HCT116 (cell line): ENCODE measurements at regions not wholly inside any gene's neighbourhood (a gene's known extent, or its start where the extent isn't known, plus 50 kb on each side); places are given as distances from the start of the nearest gene placed in this dataset.

Experiments used
- ATAC-seq: fragments of 200-7000 bp; cut with Tn5 transposase; 2 replicates; pipeline ENCODE4 v1.9.1; 2020; ENCODE audit warnings: mild to moderate bottlenecking, moderate library complexity
- BruUV-seq: library from RNA; stranded (reverse); fragments of 400-500 nt; replicated peaks from 2 replicates; lab custom pipeline; 2021; lab: Mats Ljungman, UMichigan
- CTCF ChIA-PET: fragments of 300-600 bp; sonication (Branson Sonifier 250); formaldehyde crosslinking; loops from one replicate; lab custom pipeline; 2021; ENCODE audit warnings: antibody characterized with exemption; lab: Charles Lee
- POLR2A ChIA-PET: fragments of 300-600, 350-600 bp; sonication (Branson Sonifier 250); formaldehyde crosslinking; loops from one replicate; lab custom pipeline; 2021; ENCODE audit warnings: antibody characterized with exemption; lab: Charles Lee
- RAD21 ChIA-PET, 2 experiments: fragments of 300-600 bp; sonication (Branson Sonifier 250); formaldehyde crosslinking; loops; one replicate each; lab custom pipeline; 2023; ENCODE audit warnings: low total read pairs in 2 of 2; ENCODE audit not compliant: uncharacterized antibody in 2 of 2, unreplicated experiment in 2 of 2, low non-redundant PET in 1 of 2; lab: Charles Lee
- DNase-seq: peaks from one replicate; pipeline ENCODE4 v3.0.0-alpha.2; 2010; ENCODE audit warnings: low read depth, low spot score
- H2AFZ ChIP-seq: fragments of 200-600 bp; shearing (Covaris generic), sonication (generic); 2 replicates; pipeline ENCODE4 v1.6.1; 2017; ENCODE audit warnings: low read depth, mixed run types, mixed read lengths, antibody characterized with exemption, low read length; ENCODE audit not compliant: poor library complexity, severe bottlenecking
- H3K27ac ChIP-seq: 2 replicates; pipeline ENCODE4 v1.5.1; 2012; ENCODE audit warnings: low read depth, low read length
- H3K27me3 ChIP-seq: fragments of 200-600 bp; sonication (generic); 2 replicates; pipeline ENCODE4 v1.6.1; 2016; ENCODE audit warnings: mixed run types, low read length, mixed read lengths; ENCODE audit not compliant: insufficient read depth
- H3K36me3 ChIP-seq, 2 experiments: fragments of 200-500 bp in 1 of 2; fragments of 200-600 bp in 1 of 2; sonication (Bioruptor generic) in 1 of 2; sonication (generic) in 1 of 2; 2 replicates each; pipeline versions ENCODE4 v1.5.1 to v1.6.1; 2014 to 2016; ENCODE audit warnings: low read length in 2 of 2, inconsistent platforms in 1 of 2, mixed read lengths in 1 of 2, mixed run types in 1 of 2; ENCODE audit not compliant: insufficient read depth in 2 of 2, control insufficient read depth in 1 of 2
- H3K4me1 ChIP-seq, 2 experiments: fragments of 200-600 bp in 1 of 2; sonication (generic) in 1 of 2; 2 replicates each; pipeline versions ENCODE4 v1.5.1 to v1.6.1; 2012 to 2017; ENCODE audit warnings: low read length in 2 of 2, inconsistent platforms in 1 of 2, mild to moderate bottlenecking in 1 of 2, mixed read lengths in 1 of 2, mixed run types in 1 of 2, moderate library complexity in 1 of 2; ENCODE audit not compliant: insufficient read depth in 2 of 2, control insufficient read depth in 1 of 2
- H3K4me2 ChIP-seq: fragments of 200-600 bp; sonication (generic); 2 replicates; pipeline ENCODE4 v1.6.1; 2017; ENCODE audit warnings: mixed run types, low read length, mixed read lengths
- H3K4me3 ChIP-seq, 2 experiments: fragments of 200-600 bp in 1 of 2; sonication (generic) in 1 of 2; replicated peaks in 1 of 2; 2 replicates each; pipeline ENCODE4 v1.5.1; 2011 to 2016; ENCODE audit warnings: low read length in 2 of 2, control low read depth in 1 of 2, low read depth in 1 of 2, mild to moderate bottlenecking in 1 of 2, mixed read lengths in 1 of 2, mixed run types in 1 of 2
- H3K79me2 ChIP-seq: fragments of 200-600 bp; sonication (generic); 2 replicates; pipeline ENCODE4 v1.6.1; 2017; ENCODE audit warnings: mild to moderate bottlenecking, mixed run types, low read length, moderate library complexity, mixed read lengths; ENCODE audit not compliant: insufficient read depth
- H3K9ac ChIP-seq: fragments of 200-600 bp; sonication (generic); 2 replicates; pipeline ENCODE4 v1.6.1; 2016; ENCODE audit warnings: low read length, mixed read lengths
- H3K9me2 ChIP-seq: fragments of 200-600 bp; sonication (generic), shearing (Covaris generic); 2 replicates; pipeline ENCODE4 v1.6.1; 2017; ENCODE audit warnings: mixed run types, mild to moderate bottlenecking, moderate library complexity; ENCODE audit not compliant: insufficient read depth
- H3K9me3 ChIP-seq, 2 experiments: fragments of 200-500 bp in 1 of 2; fragments of 200-600 bp in 1 of 2; sonication (Bioruptor generic) in 1 of 2; sonication (generic) in 1 of 2; 2 replicates each; pipeline ENCODE4 v1.6.1; 2014 to 2017; ENCODE audit warnings: low read length in 2 of 2, mixed read lengths in 2 of 2, inconsistent platforms in 1 of 2, low read depth in 1 of 2, mild to moderate bottlenecking in 1 of 2, mixed run types in 1 of 2, moderate library complexity in 1 of 2; ENCODE audit not compliant: control insufficient read depth in 1 of 2, insufficient read depth in 1 of 2
- H4K20me1 ChIP-seq: fragments of 200-600 bp; sonication (generic), shearing (Covaris generic); 2 replicates; pipeline ENCODE4 v1.6.1; 2017; ENCODE audit warnings: mixed run types, mild to moderate bottlenecking, moderate library complexity; ENCODE audit not compliant: insufficient read depth
- CEBPB ChIP-seq: IDR thresholded peaks from 2 replicates; pipeline ENCODE4 v1.6.1; 2012; ENCODE audit warnings: low read depth
- EGR1 ChIP-seq: IDR thresholded peaks from 2 replicates; pipeline ENCODE4 v1.6.1; 2012; ENCODE audit warnings: low read depth
- EZH2phosphoT487 ChIP-seq: fragments of 200-600 bp; IDR thresholded peaks from 2 replicates; pipeline ENCODE4 v1.6.1; 2018; ENCODE audit warnings: antibody characterized with exemption, borderline replicate concordance
- FOSL1 ChIP-seq: IDR thresholded peaks from 2 replicates; pipeline ENCODE4 v1.6.1; 2012; ENCODE audit warnings: low read depth
- JUND ChIP-seq: IDR thresholded peaks from 2 replicates; pipeline ENCODE4 v1.6.1; 2012
- POLR2A ChIP-seq: IDR thresholded peaks from 2 replicates; pipeline ENCODE4 v1.7.0; 2011; ENCODE audit warnings: borderline replicate concordance; ENCODE audit not compliant: insufficient read depth, insufficient read length; ENCODE audit errors: extremely low read depth
- POLR2AphosphoS5 ChIP-seq: IDR thresholded peaks from 2 replicates; pipeline ENCODE4 v1.6.1; 2011; ENCODE audit warnings: mild to moderate bottlenecking, low read depth, low read length, moderate library complexity
- RAD21 ChIP-seq: IDR thresholded peaks from 2 replicates; pipeline ENCODE4 v1.6.1; 2012; ENCODE audit warnings: low read depth, mild to moderate bottlenecking
- SIN3A ChIP-seq: IDR thresholded peaks from 2 replicates; pipeline ENCODE4 v1.6.1; 2012; ENCODE audit warnings: low read depth
- SP1 ChIP-seq: IDR thresholded peaks from 2 replicates; pipeline ENCODE4 v1.6.1; 2012; ENCODE audit warnings: low read depth
- SRF ChIP-seq: IDR thresholded peaks from 2 replicates; pipeline ENCODE4 v1.6.1; 2012; ENCODE audit warnings: low read depth
- TCF7L2 ChIP-seq: IDR thresholded peaks from 2 replicates; pipeline ENCODE4 v1.7.0; 2011; ENCODE audit warnings: borderline replicate concordance, inconsistent platforms; ENCODE audit not compliant: insufficient read depth, insufficient read length; ENCODE audit errors: extremely low read depth
- YY1 ChIP-seq: IDR thresholded peaks from 2 replicates; pipeline ENCODE4 v1.6.1; 2011; ENCODE audit warnings: low read length, low read depth, moderate library complexity, mild to moderate bottlenecking; ENCODE audit not compliant: insufficient replicate concordance; ENCODE audit errors: extremely low read depth
- ZFX ChIP-seq: fragments of 450-650 bp; IDR thresholded peaks from 2 replicates; pipeline ENCODE4 v1.6.1; 2017
- ZNF274 ChIP-seq: fragments of 200-500 bp; sonication (Bioruptor generic); IDR thresholded peaks from 2 replicates; pipeline ENCODE4 v1.6.1; 2014; ENCODE audit warnings: mild to moderate bottlenecking, low read depth, low read length, inconsistent platforms
- intact Hi-C: fragments of 100-400 bp; cut with micrococcal nuclease; formaldehyde crosslinking; loops from 2 replicates; pipeline ENCODE4 v1.10.0; 2022
- TF ChIP-seq, protein P1 (sequence below): IDR thresholded peaks from 2 replicates; pipeline ENCODE4 v1.6.1; 2012
- TF ChIP-seq, protein P2 (sequence below): IDR thresholded peaks from 2 replicates; pipeline ENCODE4 v1.6.1; 2012
- TF ChIP-seq, protein P3 (sequence below): IDR thresholded peaks from 2 replicates; pipeline ENCODE4 v1.6.1; 2012; ENCODE audit warnings: low read depth
- TF ChIP-seq, protein P4 (sequence below): IDR thresholded peaks from 2 replicates; pipeline ENCODE4 v1.6.1; 2011; ENCODE audit warnings: mild to moderate bottlenecking, low read length, moderate library complexity; ENCODE audit not compliant: insufficient replicate concordance; ENCODE audit errors: extremely low read depth

DNA sequence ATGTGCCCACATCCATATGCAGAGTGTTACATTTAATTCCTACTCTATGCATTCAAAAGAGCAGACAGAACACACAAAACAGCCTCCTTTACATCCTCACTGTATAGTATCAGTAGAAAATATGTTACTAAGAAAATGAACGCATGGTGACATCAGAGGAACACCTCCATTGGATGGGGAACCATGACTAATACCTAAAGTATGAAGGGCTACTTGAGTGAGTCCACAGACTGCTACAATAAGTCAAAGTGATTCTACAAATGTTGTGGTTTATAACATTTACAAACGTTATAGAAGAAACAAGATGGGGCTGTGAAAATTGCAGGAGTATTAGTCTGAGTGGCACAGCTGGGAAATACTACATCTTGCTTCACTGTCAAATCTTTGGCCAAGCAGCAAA, 1830.9 kb upstream of the PIK3C3 start:
- RAD21 ChIA-PET: no interaction called here
- Histone ChIP-seq H3K27ac (no peak overlapping the region), H3K79me2 (no peaks in the 10 kb centered on the region), H4K20me1 (no peaks in the 10 kb centered on the region), H3K4me2 (no peak overlapping the region), H3K9ac (no peak overlapping the region), H2AFZ (no peak overlapping the region), H3K9me3 (0 out of 4 replicates have a peak, but pooled peaks cover 0 to 5% of the 10 kb centered on the region in 2 experiments), H3K9me2 (no peaks in the 10 kb centered on the region), H3K4me1 (peaks cover 0 to 8% of the 10 kb centered on the region in 2 experiments; a peak in 1 of 4 replicates), H3K4me3 (no peak overlapping the region), H3K36me3 (no peaks in the 10 kb centered on the region), H3K27me3 (no peaks in the 10 kb centered on the region)
- BruUV-seq: no TSS peak
- POLR2A ChIA-PET: no interaction called here
- DNase-seq (no peak), ATAC-seq (no peak)
- CTCF ChIA-PET: no interaction called here
- TF ChIP-seq ZNF274: no peak
- no peak for TF ChIP-seq SIN3A
- TF ChIP-seq SRF: no peak
- no peak for TF ChIP-seq POLR2A
- TF ChIP-seq, protein P1, sequence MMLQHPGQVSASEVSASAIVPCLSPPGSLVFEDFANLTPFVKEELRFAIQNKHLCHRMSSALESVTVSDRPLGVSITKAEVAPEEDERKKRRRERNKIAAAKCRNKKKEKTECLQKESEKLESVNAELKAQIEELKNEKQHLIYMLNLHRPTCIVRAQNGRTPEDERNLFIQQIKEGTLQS: no peak
- TF ChIP-seq, protein P2, sequence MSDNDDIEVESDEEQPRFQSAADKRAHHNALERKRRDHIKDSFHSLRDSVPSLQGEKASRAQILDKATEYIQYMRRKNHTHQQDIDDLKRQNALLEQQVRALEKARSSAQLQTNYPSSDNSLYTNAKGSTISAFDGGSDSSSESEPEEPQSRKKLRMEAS: no peak
- TF ChIP-seq RAD21: no peak
- TF ChIP-seq, protein P3, sequence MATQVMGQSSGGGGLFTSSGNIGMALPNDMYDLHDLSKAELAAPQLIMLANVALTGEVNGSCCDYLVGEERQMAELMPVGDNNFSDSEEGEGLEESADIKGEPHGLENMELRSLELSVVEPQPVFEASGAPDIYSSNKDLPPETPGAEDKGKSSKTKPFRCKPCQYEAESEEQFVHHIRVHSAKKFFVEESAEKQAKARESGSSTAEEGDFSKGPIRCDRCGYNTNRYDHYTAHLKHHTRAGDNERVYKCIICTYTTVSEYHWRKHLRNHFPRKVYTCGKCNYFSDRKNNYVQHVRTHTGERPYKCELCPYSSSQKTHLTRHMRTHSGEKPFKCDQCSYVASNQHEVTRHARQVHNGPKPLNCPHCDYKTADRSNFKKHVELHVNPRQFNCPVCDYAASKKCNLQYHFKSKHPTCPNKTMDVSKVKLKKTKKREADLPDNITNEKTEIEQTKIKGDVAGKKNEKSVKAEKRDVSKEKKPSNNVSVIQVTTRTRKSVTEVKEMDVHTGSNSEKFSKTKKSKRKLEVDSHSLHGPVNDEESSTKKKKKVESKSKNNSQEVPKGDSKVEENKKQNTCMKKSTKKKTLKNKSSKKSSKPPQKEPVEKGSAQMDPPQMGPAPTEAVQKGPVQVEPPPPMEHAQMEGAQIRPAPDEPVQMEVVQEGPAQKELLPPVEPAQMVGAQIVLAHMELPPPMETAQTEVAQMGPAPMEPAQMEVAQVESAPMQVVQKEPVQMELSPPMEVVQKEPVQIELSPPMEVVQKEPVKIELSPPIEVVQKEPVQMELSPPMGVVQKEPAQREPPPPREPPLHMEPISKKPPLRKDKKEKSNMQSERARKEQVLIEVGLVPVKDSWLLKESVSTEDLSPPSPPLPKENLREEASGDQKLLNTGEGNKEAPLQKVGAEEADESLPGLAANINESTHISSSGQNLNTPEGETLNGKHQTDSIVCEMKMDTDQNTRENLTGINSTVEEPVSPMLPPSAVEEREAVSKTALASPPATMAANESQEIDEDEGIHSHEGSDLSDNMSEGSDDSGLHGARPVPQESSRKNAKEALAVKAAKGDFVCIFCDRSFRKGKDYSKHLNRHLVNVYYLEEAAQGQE: no peak
- no peak for TF ChIP-seq EGR1
- no peak for TF ChIP-seq CEBPB
- TF ChIP-seq EZH2phosphoT487: no peak
- TF ChIP-seq POLR2AphosphoS5: no peak
- TF ChIP-seq FOSL1: no peak
- no peak for TF ChIP-seq ZFX
- TF ChIP-seq, protein P4, sequence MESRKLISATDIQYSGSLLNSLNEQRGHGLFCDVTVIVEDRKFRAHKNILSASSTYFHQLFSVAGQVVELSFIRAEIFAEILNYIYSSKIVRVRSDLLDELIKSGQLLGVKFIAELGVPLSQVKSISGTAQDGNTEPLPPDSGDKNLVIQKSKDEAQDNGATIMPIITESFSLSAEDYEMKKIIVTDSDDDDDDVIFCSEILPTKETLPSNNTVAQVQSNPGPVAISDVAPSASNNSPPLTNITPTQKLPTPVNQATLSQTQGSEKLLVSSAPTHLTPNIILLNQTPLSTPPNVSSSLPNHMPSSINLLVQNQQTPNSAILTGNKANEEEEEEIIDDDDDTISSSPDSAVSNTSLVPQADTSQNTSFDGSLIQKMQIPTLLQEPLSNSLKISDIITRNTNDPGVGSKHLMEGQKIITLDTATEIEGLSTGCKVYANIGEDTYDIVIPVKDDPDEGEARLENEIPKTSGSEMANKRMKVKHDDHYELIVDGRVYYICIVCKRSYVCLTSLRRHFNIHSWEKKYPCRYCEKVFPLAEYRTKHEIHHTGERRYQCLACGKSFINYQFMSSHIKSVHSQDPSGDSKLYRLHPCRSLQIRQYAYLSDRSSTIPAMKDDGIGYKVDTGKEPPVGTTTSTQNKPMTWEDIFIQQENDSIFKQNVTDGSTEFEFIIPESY: no peak
- TF ChIP-seq JUND: no peak
- TF ChIP-seq SP1: no peak
- TF ChIP-seq YY1: no peak
- no peak for TF ChIP-seq TCF7L2
- intact Hi-C loops: no loop called here
